K562 (cell line): ENCODE measurements at regions not wholly inside any gene's neighbourhood (a gene's known extent, or its start where the extent isn't known, plus 50 kb on each side); places are given as distances from the start of the nearest gene placed in this dataset.

Experiments used
- ATAC-seq: fragments of 200-7000 bp; cut with Tn5 transposase; 3 replicates; pipeline ENCODE4 v1.9.1; 2020; ENCODE audit warnings: moderate library complexity
- BruUV-seq: library from RNA; stranded (reverse); fragments of 400-500 nt; replicated peaks from 2 replicates; lab custom pipeline; 2021; lab: Mats Ljungman, UMichigan
- CTCF ChIA-PET: fragments of 300-600 bp; formaldehyde crosslinking; extraction: SDS; loops from one replicate; lab custom pipeline; 2021; ENCODE audit warnings: low intra/inter-chr PET ratio; lab: Yijun Ruan, JAX
- POLR2A ChIA-PET: fragments of 300-600, 350-650 bp; sonication (Branson Sonifier 250); formaldehyde crosslinking; extraction: SDS; loops from one replicate; lab custom pipeline; 2021; ENCODE audit warnings: antibody characterized with exemption, inconsistent platforms; lab: Yijun Ruan, JAX
- DNase-seq, 4 experiments: peaks; one replicate each; pipeline versions ENCODE4 v3.0.0 to v3.0.0-alpha.2; 2011 to 2018; ENCODE audit warnings: low spot score in 3 of 4, mixed read lengths in 3 of 4; ENCODE audit errors: extremely low read depth in 1 of 4
- FAIRE-seq: peaks from 2 replicates; lab custom pipeline; 2011; peaks lifted over from hg19 to GRCh38; lab: Jason Lieb, UNC
- H2AFZ ChIP-seq: 2 replicates; pipeline ENCODE4 v1.6.0; 2011; ENCODE audit warnings: low read depth, low read length, control low read depth, inconsistent platforms
- H3K27ac ChIP-seq: fragments of 200-600 bp; 3 replicates; pipeline ENCODE4 v1.8.0; 2011; ENCODE audit warnings: low read depth, mild to moderate bottlenecking, control low read depth, inconsistent platforms, low read length, moderate library complexity, mixed read lengths; ENCODE audit errors: extremely low read depth
- H3K27me3 ChIP-seq, 2 experiments: fragments of 300-600 bp in 1 of 2; 2 replicates in 1 of 2; 3 replicates in 1 of 2; pipeline versions ENCODE4 v1.6.0 to v1.8.0; 2011; ENCODE audit warnings: inconsistent platforms in 2 of 2, low read length in 2 of 2, mild to moderate bottlenecking in 1 of 2, mixed read lengths in 1 of 2, moderate library complexity in 1 of 2; ENCODE audit not compliant: control insufficient read depth in 2 of 2, insufficient read depth in 2 of 2
- H3K36me3 ChIP-seq: fragments of 300-600 bp; 3 replicates; pipeline ENCODE4 v1.8.0; 2011; ENCODE audit warnings: mild to moderate bottlenecking, low read length, inconsistent platforms; ENCODE audit not compliant: control insufficient read depth, insufficient read depth
- H3K4me1 ChIP-seq, 2 experiments: fragments of 200-600 bp in 1 of 2; replicated peaks in 1 of 2; 2 replicates in 1 of 2; 3 replicates in 1 of 2; pipeline versions ENCODE4 v1.5.1 to v1.8.0; 2011; ENCODE audit warnings: inconsistent platforms in 2 of 2, low read length in 2 of 2, mild to moderate bottlenecking in 1 of 2, mixed read lengths in 1 of 2, moderate library complexity in 1 of 2; ENCODE audit not compliant: control insufficient read depth in 2 of 2, insufficient read depth in 2 of 2
- H3K4me2 ChIP-seq: 2 replicates; pipeline ENCODE4 v1.6.1; 2011; ENCODE audit warnings: low read length, control low read depth, inconsistent platforms, mixed read lengths; ENCODE audit not compliant: insufficient read depth
- H3K4me3 ChIP-seq: fragments of 200-600 bp; sonication (generic), shearing (Covaris generic); 2 replicates; pipeline ENCODE4 v1.5.1; 2016; ENCODE audit warnings: control low read depth, inconsistent platforms
- H3K79me2 ChIP-seq: fragments of 200-600 bp; 3 replicates; pipeline ENCODE4 v1.8.0; 2011; ENCODE audit warnings: low read length, inconsistent platforms; ENCODE audit not compliant: control insufficient read depth, insufficient read depth
- H3K9ac ChIP-seq, 2 experiments: 2 replicates each; pipeline versions ENCODE4 v1.6.0 to v1.6.1; 2011; ENCODE audit warnings: low read depth in 2 of 2, low read length in 2 of 2, control low read depth in 1 of 2, inconsistent platforms in 1 of 2, mild to moderate bottlenecking in 1 of 2, mixed read lengths in 1 of 2; ENCODE audit not compliant: insufficient read depth in 1 of 2
- H3K9me1 ChIP-seq: one replicate; pipeline ENCODE4 v1.6.0; 2011; ENCODE audit warnings: inconsistent platforms, mild to moderate bottlenecking, low read length, moderate library complexity; ENCODE audit not compliant: control insufficient read depth, insufficient read depth
- H3K9me3 ChIP-seq: replicated peaks from 2 replicates; pipeline ENCODE4 v1.5.1; 2011; ENCODE audit warnings: low read depth, low read length, inconsistent platforms; ENCODE audit not compliant: control insufficient read depth, insufficient read depth
- H4K20me1 ChIP-seq: replicated peaks from 2 replicates; pipeline ENCODE4 v1.6.1; 2011; ENCODE audit warnings: low read length, inconsistent platforms, mixed read lengths; ENCODE audit not compliant: control insufficient read depth, insufficient read depth
- BRF1 ChIP-seq: IDR thresholded peaks from 3 replicates; pipeline ENCODE4 v1.6.1; 2011; ENCODE audit warnings: borderline replicate concordance, mild to moderate bottlenecking; ENCODE audit not compliant: insufficient read length; ENCODE audit errors: extremely low read depth
- ELF1 ChIP-seq: fragments of 200-800 bp; sonication (Bioruptor generic); IDR thresholded peaks from 2 replicates; pipeline ENCODE4 v1.6.1; 2016; ENCODE audit warnings: missing genetic modification characterization, missing compliant biosample characterization
- FOSL1 ChIP-seq: fragments of 200-800 bp; sonication (Bioruptor generic); conservative IDR thresholded peaks from 2 replicates; pipeline ENCODE4 v1.6.1; 2016; ENCODE audit warnings: missing genetic modification characterization, missing compliant biosample characterization
- JUND ChIP-seq, 2 experiments: IDR thresholded peaks; 2 replicates in 1 of 2; 3 replicates in 1 of 2; pipeline ENCODE4 v1.6.1; 2011; ENCODE audit warnings: borderline replicate concordance in 2 of 2, low read depth in 2 of 2, low read length in 2 of 2, improper control_type of control experiment in 1 of 2, missing biosample characterization in 1 of 2, missing genetic modification characterization in 1 of 2, missing genetic modification reagents in 1 of 2
- PKNOX1 ChIP-seq: fragments of 450-650 bp; IDR thresholded peaks from 2 replicates; pipeline ENCODE4 v1.6.1; 2016
- RBM39 ChIP-seq: fragments of 200-400 bp; formaldehyde crosslinking; optimal IDR thresholded peaks from 2 replicates; pipeline ENCODE3; 2018; ENCODE audit warnings: low read depth, low read length
- ZNF277 ChIP-seq: fragments of 250-450 bp; sonication (Bioruptor Pico); IDR thresholded peaks from 2 replicates; pipeline ENCODE4 v1.8.0; 2022; ENCODE audit warnings: inconsistent platforms, mild to moderate bottlenecking, moderate library complexity, borderline replicate concordance
- ZNF583 ChIP-seq: fragments of 250-450 bp; sonication (Bioruptor Pico); IDR thresholded peaks from 2 replicates; pipeline ENCODE4 v1.4.0; 2020
- ZNF584 ChIP-seq: fragments of 200-800 bp; sonication (Bioruptor generic); IDR thresholded peaks from 2 replicates; pipeline ENCODE4 v1.6.1; 2016; ENCODE audit warnings: low read depth, mild to moderate bottlenecking, missing genetic modification characterization, missing compliant biosample characterization
- WGBS: fragments of 100-300 bp; shearing (Covaris generic); methylation state at CpG from one replicate; pipeline ENCODE4 v1.1.6; 2016; ENCODE audit warnings: low coverage, mixed read lengths; ENCODE audit not compliant: insufficient coverage; ENCODE audit errors: missing lambda C conversion rate; 5-methylcytosine and 5-hydroxymethylcytosine counted together
- in situ Hi-C: fragments of 300-500 bp; cut with MboI; formaldehyde crosslinking; loops from 4 replicates; pipeline ENCODE4 v1.15.0; 2018; ENCODE audit warnings: inconsistent platforms, mixed read lengths
- intact Hi-C: fragments of 100-400 bp; cut with micrococcal nuclease; formaldehyde crosslinking; loops from 2 replicates; pipeline ENCODE4 v1.14.2; 2022

GRCh38 chr9:91162311-91162710 lies 199.4 kb downstream of the AUH start:
- Histone ChIP-seq H3K79me2 (no peaks in the 10 kb centered on the region), H3K4me1 (peaks cover 33 to 38% of the 10 kb centered on the region in 2 experiments), H4K20me1 (no peaks in the 10 kb centered on the region), H3K4me2 (peak overlapping the region; percentile 34; the same call in 1 of the 2 replicates), H3K36me3 (no peaks in the 10 kb centered on the region), H3K27ac (peak overlapping the region; percentile 30; the same call in 2 of the 3 replicates), H3K9me1 (no peaks in the 10 kb centered on the region), H3K4me3 (no peak overlapping the region), H3K9ac (peak overlapping the region in 1 of 2 experiments; percentile 77; a peak in 1 of 4 replicates), H3K9me3 (no peaks in the 10 kb centered on the region), H3K27me3 (no peaks in the 10 kb centered on the region), H2AFZ (peak overlapping the region; percentile 90)
- CTCF ChIA-PET = no interaction called here
- no peak for ATAC-seq
- WGBS = 34% methylated on average over 5 of the region's 5 CpGs
- peak; percentile 32 for FAIRE-seq
- DNase-seq = peak in 2 of 4 experiments; percentile 19 to 33
- in situ Hi-C loops = no loop called here
- no TSS peak for BruUV-seq
- POLR2A ChIA-PET = no interaction called here
- TF ChIP-seq BRF1 (no peak), RBM39 (no peak), JUND (IDR thresholded peaks at IDR 0.05; ENCODE audit: borderline replicate concordance, low read depth, low read length) (peak; percentile 34; the same call in 1 of the 2 replicates), JUND (tag; IDR thresholded peaks at IDR 0.05; ENCODE audit: borderline replicate concordance, low read depth, low read length) (no peak), ELF1 (peak; percentile 27; the same call in 1 of the 2 replicates), ZNF584 (peak; percentile 20; the same call in 1 of the 2 replicates), FOSL1 (tag) (peak; percentile 64), ZNF583 (CRISPR knock-in tag) (no peak), PKNOX1 (peak; percentile 54), ZNF277 (CRISPR knock-in tag) (no peak)
- intact Hi-C loops = loop anchor here (10.0 kb wide), 1 partner anchor 262 kb away; the partner anchor contains the start of gene NFIL3
